ENCODE measurements at regions not wholly inside any gene's neighbourhood (a gene's known extent, or its start where the extent isn't known, plus 50 kb on each side); places are given as distances from the start of the nearest gene placed in this dataset.

DNA sequence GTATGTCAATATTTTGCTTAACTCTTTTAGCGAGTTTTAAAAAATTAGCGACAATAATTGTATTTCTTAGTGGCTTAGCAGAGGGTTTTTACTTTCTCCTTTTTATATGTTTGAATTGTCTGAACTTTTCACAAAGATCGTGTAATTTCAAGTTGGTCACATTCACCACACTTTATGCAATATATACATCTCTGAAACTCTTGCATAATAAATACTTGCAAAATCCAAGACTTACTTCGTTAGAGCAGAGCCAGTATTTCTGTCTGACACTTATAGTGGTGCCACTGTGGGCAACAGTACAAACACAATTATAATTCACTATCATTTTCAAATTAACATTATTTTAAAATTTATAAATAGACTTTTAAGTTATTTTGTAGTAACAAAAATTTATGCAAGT, 62.0 kb downstream of the SUCNR1 start:
- TF ChIP-seq, protein P1, sequence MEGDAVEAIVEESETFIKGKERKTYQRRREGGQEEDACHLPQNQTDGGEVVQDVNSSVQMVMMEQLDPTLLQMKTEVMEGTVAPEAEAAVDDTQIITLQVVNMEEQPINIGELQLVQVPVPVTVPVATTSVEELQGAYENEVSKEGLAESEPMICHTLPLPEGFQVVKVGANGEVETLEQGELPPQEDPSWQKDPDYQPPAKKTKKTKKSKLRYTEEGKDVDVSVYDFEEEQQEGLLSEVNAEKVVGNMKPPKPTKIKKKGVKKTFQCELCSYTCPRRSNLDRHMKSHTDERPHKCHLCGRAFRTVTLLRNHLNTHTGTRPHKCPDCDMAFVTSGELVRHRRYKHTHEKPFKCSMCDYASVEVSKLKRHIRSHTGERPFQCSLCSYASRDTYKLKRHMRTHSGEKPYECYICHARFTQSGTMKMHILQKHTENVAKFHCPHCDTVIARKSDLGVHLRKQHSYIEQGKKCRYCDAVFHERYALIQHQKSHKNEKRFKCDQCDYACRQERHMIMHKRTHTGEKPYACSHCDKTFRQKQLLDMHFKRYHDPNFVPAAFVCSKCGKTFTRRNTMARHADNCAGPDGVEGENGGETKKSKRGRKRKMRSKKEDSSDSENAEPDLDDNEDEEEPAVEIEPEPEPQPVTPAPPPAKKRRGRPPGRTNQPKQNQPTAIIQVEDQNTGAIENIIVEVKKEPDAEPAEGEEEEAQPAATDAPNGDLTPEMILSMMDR (IDR thresholded peaks at IDR 0.05; ENCODE audit: borderline replicate concordance, insufficient read depth, low read depth, low read length): no peak
- no peak overlapping the region for H3K4me3 ChIP-seq (ENCODE audit: low read depth, low read length)

DNA sequence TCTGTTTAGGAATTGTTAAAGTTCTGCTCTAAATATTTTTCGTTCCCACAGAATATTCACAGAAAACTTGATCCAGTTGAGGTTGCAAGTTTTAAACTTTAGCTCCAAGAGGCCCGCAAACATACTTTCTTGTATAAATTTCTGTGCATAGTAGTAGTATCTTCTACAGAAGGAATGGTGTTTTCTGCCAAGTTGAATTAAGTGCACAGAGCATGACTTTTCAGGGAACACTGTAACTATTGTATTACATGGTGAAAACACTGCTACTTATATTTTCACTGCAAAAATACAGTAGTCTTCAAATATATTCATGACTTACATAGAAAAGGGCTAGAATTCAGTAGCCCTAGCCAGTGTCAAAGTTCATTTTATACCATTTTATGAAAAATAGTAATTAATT, 67.0 kb downstream of the SUCNR1 start:
- TF ChIP-seq, protein P1 (IDR thresholded peaks at IDR 0.05; ENCODE audit: borderline replicate concordance, insufficient read depth, low read depth, low read length): no peak
- no peak overlapping the region for H3K4me3 ChIP-seq (ENCODE audit: low read depth, low read length)

DNA sequence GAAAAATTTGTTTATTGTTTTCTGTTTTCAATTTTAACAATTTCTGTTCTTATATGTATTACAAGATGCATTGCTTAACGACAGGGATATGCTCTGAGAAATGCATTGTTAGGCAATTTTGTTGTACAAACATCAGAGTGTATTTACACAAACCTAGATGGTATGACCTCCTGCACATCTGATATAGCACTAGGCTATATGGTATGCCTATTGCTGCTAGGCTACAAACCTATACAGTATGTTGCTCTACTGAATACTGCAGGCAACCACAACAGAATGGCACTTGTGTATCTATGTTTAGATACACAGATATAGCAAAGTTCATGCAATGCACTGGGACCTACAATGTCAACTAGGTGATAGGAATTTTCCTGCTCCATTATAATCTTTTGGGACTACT, 70.1 kb downstream of the SUCNR1 start:
- TF ChIP-seq, protein P1 (IDR thresholded peaks at IDR 0.05; ENCODE audit: borderline replicate concordance, insufficient read depth, low read depth, low read length): no peak
- H3K4me3 ChIP-seq (ENCODE audit: low read depth, low read length): no peak overlapping the region

DNA sequence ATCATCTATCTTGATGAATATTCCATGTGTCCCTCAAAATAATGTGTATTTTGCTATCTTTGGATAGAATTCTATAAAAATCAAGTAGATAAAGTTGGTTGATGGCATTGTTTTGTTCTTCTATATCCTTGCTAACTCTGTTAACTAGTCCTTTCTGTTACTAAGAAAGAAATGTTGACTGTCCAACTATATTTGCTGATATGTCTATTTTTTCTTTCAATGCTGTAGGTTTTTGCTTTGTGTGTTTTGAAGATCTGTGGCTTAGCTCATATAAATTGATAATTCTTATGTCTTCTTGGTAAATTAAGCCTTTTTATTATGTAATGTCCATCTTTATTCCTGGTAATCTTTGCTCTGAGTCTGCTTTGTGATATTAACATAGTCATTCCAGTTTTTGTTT, 70.9 kb downstream of the SUCNR1 start:
- no peak overlapping the region for H3K4me3 ChIP-seq (ENCODE audit: low read depth, low read length)
- TF ChIP-seq, protein P1 (IDR thresholded peaks at IDR 0.05; ENCODE audit: borderline replicate concordance, insufficient read depth, low read depth, low read length): no peak

DNA sequence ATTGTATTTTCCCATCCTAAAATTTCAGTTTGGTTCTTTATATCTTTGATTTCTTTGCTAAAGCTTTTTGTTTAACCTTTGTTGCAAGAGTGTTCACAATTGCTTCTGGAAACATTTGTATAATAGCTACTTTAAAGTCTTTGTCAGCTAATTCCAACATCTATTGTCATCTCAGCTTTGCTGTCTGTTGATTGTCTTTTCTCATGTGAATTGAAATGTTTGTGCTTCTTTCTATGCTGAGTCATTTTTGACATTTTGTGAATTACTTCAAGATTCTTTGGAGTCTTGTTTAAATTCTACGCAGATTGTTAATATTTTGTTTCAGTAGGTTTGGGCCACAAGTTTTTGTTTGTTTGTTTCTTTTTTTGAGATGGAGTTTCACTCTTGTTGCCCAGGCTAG, 73.2 kb downstream of the SUCNR1 start:
- TF ChIP-seq, protein P1 (IDR thresholded peaks at IDR 0.05; ENCODE audit: borderline replicate concordance, insufficient read depth, low read depth, low read length): no peak
- no peak overlapping the region for H3K4me3 ChIP-seq (ENCODE audit: low read depth, low read length)

DNA sequence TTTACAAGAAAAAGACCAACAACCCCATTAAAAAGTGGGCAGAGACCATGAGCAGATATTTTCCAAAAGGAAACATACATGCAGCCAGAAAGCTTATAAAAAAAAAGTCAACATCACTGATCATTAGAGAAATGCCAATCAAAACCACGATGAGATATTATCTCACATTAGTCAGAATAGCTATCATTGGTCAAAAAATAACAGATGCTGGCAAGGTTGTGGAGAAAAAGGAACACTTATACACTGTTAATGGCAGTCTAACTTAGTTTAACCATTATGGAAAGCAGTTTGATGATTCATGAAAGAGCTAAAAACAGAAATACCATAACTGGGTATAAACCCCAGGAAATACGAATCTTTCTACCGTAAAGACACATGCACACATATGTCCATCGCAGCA, 76.3 kb downstream of the SUCNR1 start:
- TF ChIP-seq, protein P1 (IDR thresholded peaks at IDR 0.05; ENCODE audit: borderline replicate concordance, insufficient read depth, low read depth, low read length): no peak

DNA sequence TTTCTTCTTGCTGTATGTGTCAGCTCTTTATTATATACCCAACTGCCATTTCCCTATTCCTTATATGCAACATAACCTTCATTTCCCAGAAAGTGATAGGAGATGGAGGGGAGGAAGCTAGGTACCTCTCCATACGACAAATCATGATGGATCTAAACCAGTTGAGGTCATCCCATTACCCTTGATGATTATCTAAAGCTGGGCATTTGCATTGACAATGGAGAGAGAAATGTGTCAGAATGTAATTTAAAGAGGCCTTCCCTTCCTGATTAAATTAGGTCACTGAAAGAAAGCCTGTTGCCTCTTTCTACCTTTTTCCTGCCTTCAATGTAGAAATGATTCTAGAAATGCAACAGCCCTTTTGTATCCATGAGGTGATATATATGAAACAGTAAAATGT, 81.9 kb downstream of the SUCNR1 start:
- TF ChIP-seq, protein P1 (IDR thresholded peaks at IDR 0.05; ENCODE audit: borderline replicate concordance, insufficient read depth, low read depth, low read length): no peak
- no peak overlapping the region for H3K4me3 ChIP-seq (ENCODE audit: low read depth, low read length)

More for the DNA sequence above, 76.3 kb downstream of the SUCNR1 start:
- no peak overlapping the region for H3K4me3 ChIP-seq (ENCODE audit: low read depth, low read length)
